Neural progenitor cell (in vitro differentiated cells): ENCODE measurements at regions not wholly inside any gene's neighbourhood (a gene's known extent, or its start where the extent isn't known, plus 50 kb on each side); places are given as distances from the start of the nearest gene placed in this dataset.

Experiments used
- DNase-seq: peaks from one replicate; pipeline ENCODE4 v3.0.0-alpha.2; 2016; ENCODE audit warnings: low spot score
- H2AFZ ChIP-seq: fragments of 200-600 bp; sonication (generic); replicated peaks from 2 replicates; pipeline ENCODE4 v1.6.1; 2016; ENCODE audit warnings: antibody characterized with exemption
- H3F3A ChIP-seq: fragments of 200-600 bp; sonication (generic); 2 replicates; pipeline ENCODE4 v1.6.1; 2016; ENCODE audit warnings: antibody characterized with exemption, low read depth
- H3K27ac ChIP-seq: fragments of 200-600 bp; sonication (generic); 2 replicates; pipeline ENCODE4 v1.5.1; 2016; ENCODE audit warnings: mild to moderate bottlenecking
- H3K27me3 ChIP-seq: fragments of 200-600 bp; sonication (generic); 2 replicates; pipeline ENCODE4 v1.6.1; 2016; ENCODE audit warnings: mild to moderate bottlenecking, moderate library complexity
- H3K36me3 ChIP-seq: fragments of 200-600 bp; sonication (generic); 2 replicates; pipeline ENCODE4 v1.5.1; 2016
- H3K4me1 ChIP-seq: fragments of 200-600 bp; sonication (generic); 2 replicates; pipeline ENCODE4 v1.6.1; 2016; ENCODE audit warnings: mixed run types
- H3K4me2 ChIP-seq: fragments of 200-600 bp; sonication (generic); 2 replicates; pipeline ENCODE4 v1.6.1; 2016
- H3K4me3 ChIP-seq: fragments of 200-600 bp; sonication (generic); 2 replicates; pipeline ENCODE4 v1.5.1; 2016
- H3K79me2 ChIP-seq: fragments of 200-600 bp; sonication (generic); 2 replicates; pipeline ENCODE4 v1.6.1; 2016; ENCODE audit warnings: low read depth
- H3K9ac ChIP-seq: fragments of 200-600 bp; sonication (generic); 2 replicates; pipeline ENCODE4 v1.6.1; 2016
- H3K9me3 ChIP-seq: fragments of 200-600 bp; sonication (generic); 2 replicates; pipeline ENCODE4 v1.5.1; 2016; ENCODE audit warnings: low read depth
- H4K20me1 ChIP-seq: fragments of 200-600 bp; sonication (generic); 2 replicates; pipeline ENCODE4 v1.6.1; 2016; ENCODE audit warnings: low read depth
- H3K27ac Mint-ChIP-seq: 3 replicates; pipeline ENCODE4 v1.8.0; 2021; ENCODE audit warnings: mixed read lengths
- H3K27me3 Mint-ChIP-seq: 2 replicates; pipeline ENCODE4 v1.8.0; 2022; ENCODE audit warnings: low read depth, mild to moderate bottlenecking, inconsistent platforms, moderate library complexity, mixed read lengths; ENCODE audit not compliant: insufficient read depth
- H3K36me3 Mint-ChIP-seq: 3 replicates; pipeline ENCODE4 v1.8.0; 2021; ENCODE audit warnings: mixed read lengths
- H3K4me1 Mint-ChIP-seq: 3 replicates; pipeline ENCODE4 v1.8.0; 2021; ENCODE audit warnings: mixed read lengths
- H3K4me3 Mint-ChIP-seq: 3 replicates; pipeline ENCODE4 v1.8.0; 2021; ENCODE audit warnings: mild to moderate bottlenecking, moderate library complexity, mixed read lengths
- H3K9me3 Mint-ChIP-seq: 3 replicates; pipeline ENCODE4 v1.8.0; 2020; ENCODE audit warnings: mixed read lengths
- CTCF ChIP-seq: fragments of 200-600 bp; sonication (generic); IDR thresholded peaks from 2 replicates; pipeline ENCODE4 v1.5.1; 2017; ENCODE audit warnings: antibody characterized with exemption, mild to moderate bottlenecking
- EZH2 ChIP-seq: fragments of 200-600 bp; sonication (generic); IDR thresholded peaks from 2 replicates; pipeline ENCODE4 v1.6.1; 2017; ENCODE audit warnings: antibody characterized with exemption, mild to moderate bottlenecking, moderate library complexity
- EZH2phosphoT487 ChIP-seq: fragments of 200-600 bp; sonication (generic); IDR thresholded peaks from 2 replicates; pipeline ENCODE4 v1.6.1; 2017; ENCODE audit warnings: antibody characterized with exemption

GRCh38 chr7:106957766-106958165, 86.7 kb upstream of the PRKAR2B start:
- no peak overlapping the region for H2AFZ ChIP-seq
- no peak overlapping the region for H3K4me3 Mint-ChIP-seq

GRCh38 chr7:106959753-106960152, 84.8 kb upstream of the PRKAR2B start:
- H3K4me3 ChIP-seq: no peak overlapping the region

More at GRCh38 chr7:106957766-106958165, 86.7 kb upstream of the PRKAR2B start:
- no peaks in the 10 kb centered on the region for H3F3A ChIP-seq
- no peaks in the 10 kb centered on the region for H3K27me3 ChIP-seq
- no peak overlapping the region for H3K4me3 ChIP-seq
- H3K9me3 ChIP-seq: no peaks in the 10 kb centered on the region
- no peak for DNase-seq
- Mint-ChIP-seq H3K36me3 (no peaks in the 10 kb centered on the region), H3K27me3 (peaks cover 2% of the 10 kb centered on the region), H3K27ac (no peak overlapping the region), H3K4me1 (peaks cover 3% of the 10 kb centered on the region), H3K9me3 (no peaks in the 10 kb centered on the region)
- H3K36me3 ChIP-seq: no peaks in the 10 kb centered on the region
- TF ChIP-seq CTCF: no peak
- no peak for TF ChIP-seq EZH2
- no peak for TF ChIP-seq EZH2phosphoT487
- no peaks in the 10 kb centered on the region for H3K79me2 ChIP-seq
- H3K27ac ChIP-seq: no peak overlapping the region
- no peaks in the 10 kb centered on the region for H4K20me1 ChIP-seq
- H3K4me2 ChIP-seq: no peak overlapping the region
- no peaks in the 10 kb centered on the region for H3K4me1 ChIP-seq
- no peak overlapping the region for H3K9ac ChIP-seq

GRCh38 chr7:106962751-106963150, 81.8 kb upstream of the PRKAR2B start:
- Histone ChIP-seq H3K4me1 (no peaks in the 10 kb centered on the region), H3K36me3 (no peaks in the 10 kb centered on the region), H3K9ac (no peak overlapping the region), H2AFZ (no peak overlapping the region), H3K27ac (no peak overlapping the region), H3K9me3 (no peaks in the 10 kb centered on the region), H3K27me3 (no peaks in the 10 kb centered on the region), H3K4me3 (no peak overlapping the region), H4K20me1 (no peaks in the 10 kb centered on the region), H3K79me2 (no peaks in the 10 kb centered on the region), H3K4me2 (no peak overlapping the region), H3F3A (no peaks in the 10 kb centered on the region)
- H3K36me3 Mint-ChIP-seq: no peaks in the 10 kb centered on the region
- H3K4me3 Mint-ChIP-seq: no peak overlapping the region
- H3K4me1 Mint-ChIP-seq: peaks cover 2% of the 10 kb centered on the region
- TF ChIP-seq EZH2phosphoT487 (no peak), CTCF (no peak), EZH2 (no peak)
- no peak overlapping the region for H3K27ac Mint-ChIP-seq
- no peak for DNase-seq
- no peaks in the 10 kb centered on the region for H3K27me3 Mint-ChIP-seq
- peaks cover 4% of the 10 kb centered on the region for H3K9me3 Mint-ChIP-seq

More at GRCh38 chr7:106959753-106960152, 84.8 kb upstream of the PRKAR2B start:
- no peaks in the 10 kb centered on the region for H4K20me1 ChIP-seq
- Mint-ChIP-seq H3K9me3 (no peaks in the 10 kb centered on the region), H3K4me3 (no peak overlapping the region), H3K36me3 (no peaks in the 10 kb centered on the region), H3K27me3 (peaks cover 2% of the 10 kb centered on the region), H3K4me1 (no peaks in the 10 kb centered on the region), H3K27ac (no peak overlapping the region)
- H3K27ac ChIP-seq: no peak overlapping the region
- no peak overlapping the region for H2AFZ ChIP-seq
- no peaks in the 10 kb centered on the region for H3K27me3 ChIP-seq
- H3K36me3 ChIP-seq: no peaks in the 10 kb centered on the region
- no peaks in the 10 kb centered on the region for H3K79me2 ChIP-seq
- DNase-seq: peak; percentile 47
- TF ChIP-seq EZH2 (no peak), CTCF (peak; percentile 43)
- H3K4me2 ChIP-seq: no peak overlapping the region
- no peaks in the 10 kb centered on the region for H3K4me1 ChIP-seq
- H3K9ac ChIP-seq: no peak overlapping the region
- H3F3A ChIP-seq: no peaks in the 10 kb centered on the region
- H3K9me3 ChIP-seq: no peaks in the 10 kb centered on the region
